ENCODE measurements at regions not wholly inside any gene's neighbourhood (a gene's known extent, or its start where the extent isn't known, plus 50 kb on each side); places are given as distances from the start of the nearest gene placed in this dataset.

GRCh38 chr17:74118504-74118903 is 85.0 kb upstream of the RPL38 start:
- TF ChIP-seq EZH2 (IDR thresholded peaks at IDR 0.05; ENCODE audit: borderline replicate concordance, low read length) (no peak), CTCF (IDR thresholded peaks at IDR 0.05; ENCODE audit: low read length) (no peak)
- Histone ChIP-seq H3K9ac (ENCODE audit: low read length) (no peak overlapping the region), H3K4me3 (ENCODE audit: low read depth, low read length, poor library complexity, severe bottlenecking) (no peak overlapping the region), H3K9me3 (ENCODE audit: low read length) (no peaks in the 10 kb centered on the region), H3K79me2 (ENCODE audit: insufficient read depth, low read length) (no peaks in the 10 kb centered on the region), H4K20me1 (ENCODE audit: insufficient read depth, low read length) (no peaks in the 10 kb centered on the region), H3K4me1 (ENCODE audit: insufficient read depth, low read length, severe bottlenecking) (no peaks in the 10 kb centered on the region), H3K36me3 (ENCODE audit: insufficient read depth, low read length) (no peaks in the 10 kb centered on the region), H2AFZ (ENCODE audit: low read length) (no peak overlapping the region), H3K27me3 (ENCODE audit: insufficient read depth, low read length) (no peaks in the 10 kb centered on the region; the same call in 1 of the 2 replicates), H3K9me2 (ENCODE audit: low read depth, low read length) (no peaks in the 10 kb centered on the region), H3F3A (ENCODE audit: insufficient read depth, low read length) (no peaks in the 10 kb centered on the region), H3K4me2 (ENCODE audit: low read length) (no peak overlapping the region), H3K27ac (ENCODE audit: low read depth, low read length, poor library complexity, severe bottlenecking) (no peak overlapping the region)

- H3K27me3 ChIP-seq (ENCODE audit: insufficient read depth, low read length) = no peaks in the 10 kb centered on the region; the same call in 1 of the 2 replicates
- no peaks in the 10 kb centered on the region for H3K9me3 ChIP-seq (ENCODE audit: low read length)
- TF ChIP-seq EZH2 (IDR thresholded peaks at IDR 0.05; ENCODE audit: borderline replicate concordance, low read length) (no peak), CTCF (IDR thresholded peaks at IDR 0.05; ENCODE audit: low read length) (no peak)
- H3K27ac ChIP-seq (ENCODE audit: low read depth, low read length, poor library complexity, severe bottlenecking) = no peak overlapping the region
- H3K4me2 ChIP-seq (ENCODE audit: low read length) = no peak overlapping the region
- no peaks in the 10 kb centered on the region for H3K79me2 ChIP-seq (ENCODE audit: insufficient read depth, low read length)
- no peaks in the 10 kb centered on the region for H3F3A ChIP-seq (ENCODE audit: insufficient read depth, low read length)
- no peaks in the 10 kb centered on the region for H3K4me1 ChIP-seq (ENCODE audit: insufficient read depth, low read length, severe bottlenecking)
- no peaks in the 10 kb centered on the region for H3K9me2 ChIP-seq (ENCODE audit: low read depth, low read length)
- no peak overlapping the region for H3K4me3 ChIP-seq (ENCODE audit: low read depth, low read length, poor library complexity, severe bottlenecking)
- no peak overlapping the region for H2AFZ ChIP-seq (ENCODE audit: low read length)
- H3K9ac ChIP-seq (ENCODE audit: low read length) = no peak overlapping the region
- no peaks in the 10 kb centered on the region for H4K20me1 ChIP-seq (ENCODE audit: insufficient read depth, low read length)
- H3K36me3 ChIP-seq (ENCODE audit: insufficient read depth, low read length) = no peaks in the 10 kb centered on the region
Measured at GRCh38 chr17:74119049-74119580, 84.4 kb upstream of the RPL38 start.

GRCh38 chr17:74119965-74120364 is 83.5 kb upstream of the RPL38 start:
- Histone ChIP-seq H3K27me3 (ENCODE audit: insufficient read depth, low read length) (no peaks in the 10 kb centered on the region; the same call in 1 of the 2 replicates), H2AFZ (ENCODE audit: low read length) (no peak overlapping the region)

More at GRCh38 chr17:74119965-74120364, 83.5 kb upstream of the RPL38 start:
- H3K9me2 ChIP-seq (ENCODE audit: low read depth, low read length) = no peaks in the 10 kb centered on the region
- H3K9ac ChIP-seq (ENCODE audit: low read length) = no peak overlapping the region
- H3K4me3 ChIP-seq (ENCODE audit: low read depth, low read length, poor library complexity, severe bottlenecking) = no peak overlapping the region
- H3K9me3 ChIP-seq (ENCODE audit: low read length) = no peaks in the 10 kb centered on the region
- H3K79me2 ChIP-seq (ENCODE audit: insufficient read depth, low read length) = no peaks in the 10 kb centered on the region
- TF ChIP-seq CTCF (IDR thresholded peaks at IDR 0.05; ENCODE audit: low read length) (no peak), EZH2 (IDR thresholded peaks at IDR 0.05; ENCODE audit: borderline replicate concordance, low read length) (no peak)
- no peaks in the 10 kb centered on the region for H3K4me1 ChIP-seq (ENCODE audit: insufficient read depth, low read length, severe bottlenecking)
- no peak overlapping the region for H3K4me2 ChIP-seq (ENCODE audit: low read length)
- no peak overlapping the region for H3K27ac ChIP-seq (ENCODE audit: low read depth, low read length, poor library complexity, severe bottlenecking)
- H3F3A ChIP-seq (ENCODE audit: insufficient read depth, low read length) = no peaks in the 10 kb centered on the region
- no peaks in the 10 kb centered on the region for H4K20me1 ChIP-seq (ENCODE audit: insufficient read depth, low read length)
- no peaks in the 10 kb centered on the region for H3K36me3 ChIP-seq (ENCODE audit: insufficient read depth, low read length)

All from OCI-LY1 (cell line).